NCI-H2107 treated with DMSO at 0.1 percent for 48 hours (cell line): ENCODE measurements at regions not wholly inside any gene's neighbourhood (a gene's known extent, or its start where the extent isn't known, plus 50 kb on each side); places are given as distances from the start of the nearest gene placed in this dataset.

Experiments used
- DNase-seq: peaks from one replicate; lab custom pipeline; 2025; ENCODE audit not compliant: unreplicated experiment; lab: John Stamatoyannopoulos, UW

DNA sequence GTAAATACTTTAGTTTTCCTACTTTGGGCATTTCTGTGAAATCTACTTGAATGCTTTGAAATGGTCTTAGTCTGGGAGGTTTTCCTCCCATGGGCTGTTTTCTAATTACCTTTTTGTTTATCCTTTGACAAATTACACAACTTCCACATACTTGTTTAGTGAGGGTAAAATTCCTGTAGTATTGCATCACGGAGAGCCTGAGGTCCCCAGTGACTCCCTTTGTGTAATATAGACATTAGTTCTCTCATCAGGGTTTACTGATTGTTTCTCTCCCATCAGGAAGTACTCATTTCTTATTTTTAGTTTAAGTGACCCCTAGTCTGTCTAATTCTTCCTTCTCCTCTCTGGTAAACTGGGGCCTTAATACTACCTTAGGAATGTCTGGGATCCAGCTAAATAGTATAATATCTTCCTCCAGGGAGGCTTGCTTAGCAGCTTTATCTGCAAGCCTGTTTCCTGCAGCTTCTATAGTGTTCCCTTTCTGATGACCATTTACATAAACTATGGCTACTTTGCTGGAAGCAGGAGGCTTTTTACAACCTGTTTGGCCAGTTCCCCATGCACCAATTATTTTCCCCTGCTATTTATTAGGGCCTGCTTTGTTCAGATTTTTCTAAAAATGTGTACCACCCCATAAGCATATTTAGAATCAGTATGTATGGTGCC lies 87.2 kb upstream of the XCR1 start:
- no peak for DNase-seq

DNA sequence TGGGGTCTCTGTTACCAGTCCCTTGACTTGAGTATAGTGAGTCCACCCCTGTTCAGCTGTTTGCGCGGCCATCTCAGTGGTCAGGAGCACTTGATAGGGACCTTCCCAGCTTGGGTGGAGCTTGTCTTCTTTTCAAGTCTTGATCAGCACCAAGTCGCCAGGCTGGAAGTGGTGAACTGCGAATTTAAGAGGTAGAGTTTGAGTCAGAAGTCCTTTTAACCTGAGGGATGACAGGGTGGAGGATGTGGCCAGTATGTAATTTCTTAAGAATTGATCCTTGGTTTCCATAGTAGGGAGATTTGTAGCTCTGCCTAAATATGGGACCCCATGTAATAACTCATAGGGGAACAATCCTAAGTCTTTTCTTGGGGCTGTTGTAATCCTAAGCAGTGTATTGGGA lies 86.3 kb upstream of the XCR1 start:
- no peak for DNase-seq

DNA sequence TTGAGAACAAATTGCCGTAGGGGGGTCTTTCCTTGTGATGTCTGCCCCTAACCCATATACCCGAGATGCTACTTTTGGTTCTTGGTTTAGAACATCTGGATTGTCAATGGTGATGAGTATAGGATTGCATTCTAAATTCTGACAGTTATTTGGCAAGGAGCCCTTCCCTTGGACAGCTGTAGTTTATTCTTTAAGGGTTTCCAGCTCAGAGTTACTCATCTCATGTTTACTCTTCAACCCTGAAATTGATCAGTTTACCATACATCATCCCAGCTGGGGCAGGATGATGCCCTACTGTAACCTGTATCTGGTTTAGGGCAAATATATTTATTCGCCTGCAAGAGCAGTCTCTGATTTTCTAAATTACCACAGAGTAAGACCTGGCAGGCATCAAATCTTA lies 85.7 kb upstream of the XCR1 start:
- no peak for DNase-seq

DNA sequence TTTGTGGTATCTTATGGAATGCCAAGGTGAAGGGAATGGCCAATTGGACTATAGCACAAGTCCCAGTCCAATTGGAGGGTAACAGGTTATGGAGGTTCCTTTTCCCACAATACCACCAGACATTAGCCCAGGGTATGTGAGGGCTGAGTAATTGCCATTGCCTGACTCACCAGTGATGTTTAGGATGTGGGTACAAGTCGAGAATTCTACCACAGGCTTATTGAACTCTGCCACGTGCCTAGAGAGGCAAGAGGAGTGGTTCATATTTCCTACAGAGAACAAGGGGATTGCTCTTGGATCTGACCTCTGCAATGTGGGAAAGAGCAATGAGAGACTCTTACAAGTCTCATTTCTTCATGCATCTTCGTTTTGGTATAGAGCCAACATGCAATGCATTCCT lies 85.0 kb upstream of the XCR1 start:
- no peak for DNase-seq

GRCh38 chr3:46110701-46111493 lies 83.6 kb upstream of the XCR1 start:
- no peak for DNase-seq

- DNase-seq, result no peak
These were observed 80.4 kb upstream of the XCR1 start for GRCh38 chr3:46107682-46108081.

DNA sequence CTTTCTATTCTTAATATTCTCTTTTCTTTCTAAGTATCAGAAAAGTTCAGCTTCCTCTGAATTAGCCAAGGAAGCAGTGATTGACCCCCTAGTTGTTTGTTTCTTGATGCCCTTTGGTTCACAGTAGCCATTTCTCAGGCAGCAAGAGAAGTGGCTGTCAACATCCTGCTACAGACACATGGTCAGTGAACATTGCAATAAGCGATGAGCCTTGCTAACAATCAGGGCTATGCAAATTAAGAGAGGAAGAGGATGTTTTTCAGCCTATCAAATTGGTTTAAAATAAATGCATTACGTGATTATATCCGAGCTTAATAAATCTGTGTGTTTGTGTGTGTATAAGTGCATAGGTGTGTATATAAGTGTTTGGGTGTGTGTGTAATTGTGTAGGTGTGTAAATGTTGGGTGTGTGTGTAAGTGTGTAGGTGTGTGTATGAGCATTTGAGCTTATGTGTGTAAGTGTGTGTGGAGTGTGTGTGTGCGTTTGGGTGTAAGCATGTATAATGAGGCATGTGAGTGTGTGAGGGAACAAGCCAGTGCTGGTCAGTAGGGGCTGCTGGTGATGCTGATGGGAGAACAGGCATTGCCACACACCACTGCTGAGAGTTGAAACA lies 78.1 kb upstream of the XCR1 start:
- DNase-seq, result no peak

GRCh38 chr3:46104706-46105105 lies 77.4 kb upstream of the XCR1 start:
- DNase-seq, result no peak

DNA sequence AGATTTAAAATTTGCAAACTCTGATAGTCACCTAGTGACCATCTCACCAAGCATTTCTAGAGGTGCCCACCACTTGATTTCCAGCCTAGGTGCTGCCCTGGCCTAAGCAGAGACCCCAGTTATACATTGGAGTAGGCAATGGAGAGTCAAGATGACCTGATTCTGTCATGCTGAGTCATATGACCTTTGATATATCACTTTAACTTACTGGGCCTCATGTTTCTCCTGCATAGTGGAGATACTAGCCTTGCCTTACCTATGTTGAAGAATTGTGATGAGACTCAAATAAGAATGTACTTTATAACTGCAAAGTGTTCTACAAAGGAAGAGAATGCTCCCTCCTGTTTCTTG lies 75.5 kb upstream of the XCR1 start:
- DNase-seq, result no peak

DNA sequence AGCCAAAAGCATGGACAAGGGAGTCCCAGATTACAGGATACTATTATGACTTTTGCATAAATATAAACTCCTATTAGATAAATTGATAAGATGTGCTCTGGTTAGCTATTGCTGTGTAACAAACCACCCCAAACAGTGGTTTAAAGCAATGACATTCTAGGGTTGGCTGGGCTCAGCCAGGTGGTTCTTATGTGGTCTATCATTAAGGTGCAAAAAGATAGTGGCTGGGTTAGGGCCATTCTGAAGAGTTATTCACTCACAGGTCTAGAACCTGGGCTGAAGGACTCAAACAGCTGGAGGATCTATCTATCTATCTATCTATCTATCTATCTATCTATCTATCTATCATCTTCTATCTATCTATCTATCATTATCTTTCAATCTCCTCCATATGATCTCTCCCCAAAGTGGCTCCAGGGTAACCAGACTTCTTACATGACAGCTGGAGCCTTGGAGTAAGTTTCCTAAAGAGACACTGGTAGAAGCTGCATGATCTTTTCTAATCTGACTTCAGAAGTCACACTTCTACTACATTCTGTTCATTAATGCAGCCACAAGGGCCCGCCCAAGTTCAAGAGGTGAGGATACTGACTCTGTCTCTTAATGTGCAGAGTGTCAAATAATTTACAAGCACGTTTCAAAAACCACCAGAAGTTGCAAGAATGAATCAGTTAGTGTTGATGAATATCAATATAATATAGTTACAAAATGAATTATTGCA lies 74.9 kb upstream of the XCR1 start:
- DNase-seq, result no peak

- no peak for DNase-seq
These were observed 73.5 kb upstream of the XCR1 start for GRCh38 chr3:46100812-46101211.

GRCh38 chr3:46098319-46098761 lies 71.1 kb upstream of the XCR1 start:
- DNase-seq, result no peak

GRCh38 chr3:46097691-46098241 lies 70.5 kb upstream of the XCR1 start:
- DNase-seq, result no peak

DNA sequence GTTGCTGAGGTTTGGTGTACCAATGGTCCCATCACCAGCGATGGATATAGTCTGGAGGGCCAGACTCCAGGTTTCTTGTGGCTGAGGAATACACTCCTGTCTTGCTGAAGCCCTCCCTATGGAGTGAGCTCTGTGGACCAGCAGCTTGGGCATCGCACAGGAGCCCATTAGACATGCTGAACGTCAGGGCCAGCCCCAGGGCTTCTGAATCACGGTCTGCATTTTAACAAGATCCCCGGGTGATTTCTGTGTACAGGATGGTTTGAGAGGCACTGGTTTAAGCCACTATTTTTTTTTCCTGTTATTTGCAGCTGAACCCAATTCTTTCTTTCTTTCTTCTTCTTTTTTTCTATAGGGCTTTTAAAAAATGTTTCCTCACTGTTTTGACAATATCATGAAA lies 69.5 kb upstream of the XCR1 start:
- DNase-seq, result no peak

DNA sequence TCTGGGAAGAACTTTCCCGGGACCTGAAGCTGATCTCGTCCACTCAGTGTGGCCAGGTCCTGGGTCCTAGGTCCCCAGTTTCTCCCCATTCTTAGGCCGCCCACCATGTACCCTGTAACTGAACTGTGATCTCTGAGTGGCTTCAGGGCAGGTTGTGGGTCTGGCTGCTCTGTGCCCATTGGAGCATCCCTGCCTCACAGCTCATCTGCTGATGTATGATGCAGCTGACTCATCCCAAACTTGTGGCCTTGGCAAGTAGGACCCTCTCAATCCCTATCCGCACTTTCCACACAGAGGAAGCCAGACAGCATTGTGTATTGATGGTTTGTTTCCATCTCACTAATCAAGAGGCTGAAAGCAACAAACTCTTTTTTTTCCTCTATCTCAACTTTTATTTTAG lies 69.1 kb upstream of the XCR1 start:
- no peak for DNase-seq

DNA sequence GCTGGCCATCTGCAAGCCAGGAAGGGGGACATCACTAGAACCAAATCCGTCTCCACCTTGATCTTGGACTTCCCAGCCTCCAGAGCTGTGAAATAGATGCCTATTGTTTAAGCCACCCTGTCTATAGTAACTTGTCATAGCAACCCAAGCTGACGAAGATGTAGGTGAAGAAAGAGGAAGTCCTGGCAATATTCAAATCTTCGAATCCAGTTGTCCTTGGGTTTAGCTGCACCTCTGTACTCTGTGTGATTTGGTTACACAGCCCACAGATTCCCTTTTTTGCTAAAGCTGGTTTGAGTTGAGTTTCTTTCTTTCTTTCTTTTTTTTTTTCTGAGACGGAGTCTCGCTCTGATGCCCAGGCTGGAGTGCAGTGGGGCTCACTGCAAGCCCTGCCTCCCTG lies 68.0 kb upstream of the XCR1 start:
- DNase-seq, result no peak

GRCh38 chr3:46094506-46094905 lies 67.2 kb upstream of the XCR1 start:
- DNase-seq, result no peak

GRCh38 chr3:46093966-46094365 lies 66.7 kb upstream of the XCR1 start:
- no peak for DNase-seq

DNA sequence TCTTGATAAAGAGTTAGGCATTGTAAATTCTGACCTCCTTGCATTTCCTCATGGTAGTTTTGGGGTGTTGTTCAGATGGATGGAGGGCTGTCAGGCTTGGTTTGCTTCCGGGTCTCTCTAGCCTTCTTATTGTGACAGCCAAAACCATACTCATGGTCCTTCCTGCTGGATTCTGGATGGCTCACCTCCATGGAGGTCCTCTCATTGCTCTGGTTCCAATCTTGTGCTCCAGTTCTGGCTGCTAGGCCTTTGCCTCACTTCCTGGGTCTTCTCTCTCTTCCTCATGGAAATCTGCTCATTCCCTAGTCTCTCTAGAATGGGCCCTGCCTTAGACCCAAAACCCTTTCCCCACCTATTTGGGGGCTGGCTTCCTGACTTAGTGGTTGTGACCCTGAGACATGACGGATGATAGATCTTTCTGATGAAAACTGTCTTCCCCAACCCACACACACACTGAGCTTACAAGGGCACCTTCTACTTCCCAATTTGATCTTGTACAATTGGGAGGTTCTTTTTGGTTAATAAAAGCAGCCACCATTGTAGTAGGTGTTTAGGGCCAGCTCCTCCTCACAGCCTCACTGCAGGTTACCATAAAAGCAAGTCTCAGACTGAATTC lies 66.2 kb upstream of the XCR1 start:
- DNase-seq, result no peak

- no peak for DNase-seq
These were observed 65.4 kb upstream of the XCR1 start for GRCh38 chr3:46092702-46093080.
